ENCODE measurements at regions not wholly inside any gene's neighbourhood (a gene's known extent, or its start where the extent isn't known, plus 50 kb on each side); places are given as distances from the start of the nearest gene placed in this dataset.
"Not testable (repeated sequence)": the region's sequence is repeated elsewhere in the genome, so short reads cannot be mapped to it uniquely, and the experiment has no call there.

DNA sequence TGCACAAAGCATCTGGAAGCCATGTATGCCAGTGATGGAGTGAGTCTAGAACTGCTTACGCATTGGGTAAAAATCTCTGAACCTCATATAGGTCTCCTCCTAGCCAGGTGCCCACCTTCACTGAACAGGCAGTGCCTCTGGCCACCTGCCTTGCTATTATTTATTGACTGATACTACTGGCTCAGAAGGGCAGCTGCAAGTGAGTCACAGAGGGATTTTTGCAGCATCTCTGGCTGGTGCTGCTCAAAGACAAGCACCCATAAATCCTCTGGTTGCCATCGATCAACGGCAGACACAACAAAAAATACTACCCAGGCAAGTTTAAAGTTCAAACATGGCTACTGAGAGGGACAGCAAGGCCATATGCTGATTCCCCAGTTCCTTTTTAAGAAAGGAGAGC, 279.4 kb downstream of the UBE3D start:
- H3K27ac Mint-ChIP-seq, result no peak overlapping the region
- WGBS (ENCODE audit: insufficient coverage), result 90% methylated on average over 3 of the region's 3 CpGs

DNA sequence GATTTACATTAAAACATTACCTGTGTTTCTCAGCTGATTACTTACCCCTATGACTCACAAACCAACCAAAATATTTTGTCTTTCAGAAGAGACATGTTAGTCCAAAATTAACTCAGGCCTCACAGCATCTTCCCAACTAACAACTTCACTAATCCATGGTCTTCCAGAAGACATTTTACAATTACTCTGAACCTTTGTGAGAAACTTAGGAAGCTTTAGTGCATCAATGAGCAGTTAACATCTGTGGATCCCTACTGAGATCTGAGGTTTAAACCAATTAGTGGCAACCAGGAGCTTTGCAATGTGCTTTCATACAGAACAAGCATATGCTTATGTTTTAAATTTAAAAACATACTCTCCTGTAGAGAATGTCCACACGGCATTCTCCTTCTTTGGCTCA, 269.7 kb downstream of the UBE3D start:
- H3K36me3 ChIP-seq (ENCODE audit: control insufficient read depth in 2 of 2, extremely low read depth in 1 of 2, insufficient read depth in 1 of 2, low read length in 1 of 2), result no peaks in the 10 kb centered on the region
- DNase-seq, result no peak
- ChIA-PET CTCF (no interaction called here), POLR2A (no interaction called here)
- no CpG with 5 or more reads among the region's 1 CpG for WGBS (ENCODE audit: insufficient coverage)
- H3K4me1 ChIP-seq (ENCODE audit: control insufficient read depth in 1 of 2, extremely low read depth in 1 of 2, insufficient read depth in 2 of 2, low read length in 2 of 2), result no peaks in the 10 kb centered on the region
- no peak overlapping the region for H3K27ac Mint-ChIP-seq
- no peak for ATAC-seq (replicated peaks in 1 of 4)
- no peaks in the 10 kb centered on the region for H3K9me3 ChIP-seq
- H3K36me3 Mint-ChIP-seq, result no peaks in the 10 kb centered on the region
- H3K27me3 Mint-ChIP-seq, result no peaks in the 10 kb centered on the region
- no peaks in the 10 kb centered on the region for H3K27me3 ChIP-seq (replicated peaks in 1 of 2; ENCODE audit: control insufficient read depth in 2 of 2, extremely low read depth in 1 of 2, insufficient read depth in 2 of 2, low read length in 1 of 2)
- no peak overlapping the region for H3K27ac ChIP-seq (ENCODE audit: low read length)
- H3K9me3 Mint-ChIP-seq, result peaks cover 5 to 12% (median 9%) of the 10 kb centered on the region in 3 donors
- H3K4me3 ChIP-seq (ENCODE audit: control insufficient read depth in 1 of 2, extremely low read depth in 1 of 2, low read length in 1 of 2), result no peak overlapping the region
- no peak overlapping the region for H3K4me3 Mint-ChIP-seq
- no peaks in the 10 kb centered on the region for H3K4me1 Mint-ChIP-seq

More for the DNA sequence above, 279.4 kb downstream of the UBE3D start:
- no peaks in the 10 kb centered on the region for H3K36me3 ChIP-seq (ENCODE audit: control insufficient read depth in 2 of 2, extremely low read depth in 1 of 2, insufficient read depth in 1 of 2, low read length in 1 of 2)
- Mint-ChIP-seq H3K27me3 (peaks cover 0 to 19% of the 10 kb centered on the region in 2 donors), H3K9me3 (peaks cover 8 to 11% (median 9%) of the 10 kb centered on the region in 3 donors), H3K4me3 (no peak overlapping the region), H3K36me3 (no peaks in the 10 kb centered on the region), H3K4me1 (no peaks in the 10 kb centered on the region)
- CTCF ChIA-PET, result no interaction called here
- no peak for DNase-seq
- H3K27ac ChIP-seq (ENCODE audit: low read length), result no peak overlapping the region
- no peaks in the 10 kb centered on the region for H3K27me3 ChIP-seq (replicated peaks in 1 of 2; ENCODE audit: control insufficient read depth in 2 of 2, extremely low read depth in 1 of 2, insufficient read depth in 2 of 2, low read length in 1 of 2)
- POLR2A ChIA-PET, result interaction anchor here in 1 of 2 donors (0.8 kb wide), 1 partner anchor 1230 kb away, joined by 3 read pairs; no protein-coding TSS in a partner anchor
- no peak for ATAC-seq (replicated peaks in 1 of 4)
- no peaks in the 10 kb centered on the region for H3K4me1 ChIP-seq (ENCODE audit: control insufficient read depth in 1 of 2, extremely low read depth in 1 of 2, insufficient read depth in 2 of 2, low read length in 2 of 2)
- no peaks in the 10 kb centered on the region for H3K9me3 ChIP-seq
- no peak overlapping the region for H3K4me3 ChIP-seq (ENCODE audit: control insufficient read depth in 1 of 2, extremely low read depth in 1 of 2, low read length in 1 of 2)

DNA sequence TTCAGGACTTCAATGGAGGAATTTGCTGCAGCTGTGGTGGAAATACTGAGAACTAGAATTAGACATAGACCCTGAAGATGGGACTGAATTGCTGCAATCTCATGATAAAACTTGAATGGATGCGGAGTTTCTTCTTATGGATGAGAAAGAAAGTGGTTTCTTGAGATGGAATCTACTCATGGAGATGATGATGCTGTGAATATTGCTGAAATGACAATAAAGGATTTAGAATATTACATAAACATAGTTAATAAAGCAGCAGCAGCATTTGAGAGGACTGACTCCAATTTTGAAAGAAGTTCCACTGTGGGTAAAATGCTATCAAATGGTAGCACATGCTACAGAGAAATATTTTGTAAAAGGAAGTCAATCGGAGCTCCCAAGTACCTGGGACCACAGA, 264.6 kb downstream of the UBE3D start:
- Histone ChIP-seq H3K4me1 (ENCODE audit: control insufficient read depth in 1 of 2, extremely low read depth in 1 of 2, insufficient read depth in 2 of 2, low read length in 2 of 2) (no peaks in the 10 kb centered on the region), H3K9me3 (no peaks in the 10 kb centered on the region), H3K27ac (ENCODE audit: low read length) (no peak overlapping the region), H3K36me3 (ENCODE audit: control insufficient read depth in 2 of 2, extremely low read depth in 1 of 2, insufficient read depth in 1 of 2, low read length in 1 of 2) (no peaks in the 10 kb centered on the region), H3K27me3 (replicated peaks in 1 of 2; ENCODE audit: control insufficient read depth in 2 of 2, extremely low read depth in 1 of 2, insufficient read depth in 2 of 2, low read length in 1 of 2) (no peaks in the 10 kb centered on the region), H3K4me3 (ENCODE audit: control insufficient read depth in 1 of 2, extremely low read depth in 1 of 2, low read length in 1 of 2) (no peak overlapping the region)
- DNase-seq (no peak), ATAC-seq (replicated peaks in 1 of 4) (no peak)
- Mint-ChIP-seq H3K27ac (no peak overlapping the region), H3K36me3 (no peaks in the 10 kb centered on the region), H3K4me3 (no peak overlapping the region), H3K9me3 (peaks cover 4 to 15% (median 13%) of the 10 kb centered on the region in 3 donors), H3K27me3 (no peaks in the 10 kb centered on the region), H3K4me1 (no peaks in the 10 kb centered on the region)
- no CpG with 5 or more reads among the region's 2 CpGs for WGBS (ENCODE audit: insufficient coverage)
- POLR2A ChIA-PET, result no interaction called here
- CTCF ChIA-PET, result no interaction called here

GRCh38 chr6:82816243-82816642, 249.4 kb downstream of the UBE3D start:
- CTCF ChIA-PET, result not testable (repeated sequence)

GRCh38 chr6:82818727-82819126, 246.9 kb downstream of the UBE3D start:
- ChIA-PET POLR2A (no interaction called here), CTCF (no interaction called here)
- Histone ChIP-seq H3K27ac (ENCODE audit: low read length) (no peak overlapping the region), H3K36me3 (ENCODE audit: control insufficient read depth in 2 of 2, extremely low read depth in 1 of 2, insufficient read depth in 1 of 2, low read length in 1 of 2) (no peaks in the 10 kb centered on the region), H3K9me3 (no peaks in the 10 kb centered on the region), H3K27me3 (replicated peaks in 1 of 2; ENCODE audit: control insufficient read depth in 2 of 2, extremely low read depth in 1 of 2, insufficient read depth in 2 of 2, low read length in 1 of 2) (no peaks in the 10 kb centered on the region), H3K4me1 (ENCODE audit: control insufficient read depth in 1 of 2, extremely low read depth in 1 of 2, insufficient read depth in 2 of 2, low read length in 2 of 2) (no peaks in the 10 kb centered on the region), H3K4me3 (ENCODE audit: control insufficient read depth in 1 of 2, extremely low read depth in 1 of 2, low read length in 1 of 2) (no peak overlapping the region)
- Mint-ChIP-seq H3K9me3 (peaks cover 0 to 8% (median 5%) of the 10 kb centered on the region in 3 donors), H3K4me3 (no peak overlapping the region), H3K36me3 (no peaks in the 10 kb centered on the region), H3K27ac (no peak overlapping the region), H3K4me1 (no peaks in the 10 kb centered on the region), H3K27me3 (no peaks in the 10 kb centered on the region)
- DNase-seq (no peak), ATAC-seq (replicated peaks in 1 of 4) (no peak)
- WGBS (ENCODE audit: insufficient coverage), result 93% methylated on average over 2 of the region's 3 CpGs

More at GRCh38 chr6:82816243-82816642, 249.4 kb downstream of the UBE3D start:
- H3K36me3 ChIP-seq (ENCODE audit: control insufficient read depth in 2 of 2, extremely low read depth in 1 of 2, insufficient read depth in 1 of 2, low read length in 1 of 2); DNase-seq; H3K36me3 Mint-ChIP-seq; POLR2A ChIA-PET; H3K9me3 Mint-ChIP-seq; H3K27me3 Mint-ChIP-seq; H3K4me3 ChIP-seq (ENCODE audit: control insufficient read depth in 1 of 2, extremely low read depth in 1 of 2, low read length in 1 of 2); H3K4me3 Mint-ChIP-seq; ATAC-seq (replicated peaks in 1 of 4); H3K27ac ChIP-seq (ENCODE audit: low read length); H3K27ac Mint-ChIP-seq; H3K4me1 ChIP-seq (ENCODE audit: control insufficient read depth in 1 of 2, extremely low read depth in 1 of 2, insufficient read depth in 2 of 2, low read length in 2 of 2); H3K9me3 ChIP-seq; H3K27me3 ChIP-seq (replicated peaks in 1 of 2; ENCODE audit: control insufficient read depth in 2 of 2, extremely low read depth in 1 of 2, insufficient read depth in 2 of 2, low read length in 1 of 2); H3K4me1 Mint-ChIP-seq: not testable (repeated sequence)

DNA sequence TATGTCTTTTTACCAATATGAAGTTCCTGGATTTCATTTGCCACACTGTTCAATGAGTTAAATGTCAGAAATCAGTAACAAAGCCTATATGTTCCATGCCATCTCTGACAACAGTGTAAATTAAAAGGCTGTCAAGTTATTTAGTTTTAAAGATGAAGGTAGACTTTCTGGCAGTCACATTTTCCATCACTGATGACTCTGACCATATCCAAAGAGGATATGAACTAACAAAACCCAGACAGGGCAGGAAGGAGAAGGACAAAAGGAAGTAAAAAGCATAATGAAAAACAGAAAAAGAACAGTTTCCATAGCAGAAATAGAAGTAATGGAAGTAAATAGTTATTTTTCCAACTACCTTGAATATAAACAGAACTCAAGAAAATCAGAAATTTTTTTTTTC, 242.3 kb downstream of the UBE3D start:
- Mint-ChIP-seq H3K27ac (no peak overlapping the region), H3K9me3 (no peaks in the 10 kb centered on the region), H3K4me1 (no peaks in the 10 kb centered on the region), H3K36me3 (no peaks in the 10 kb centered on the region), H3K27me3 (peaks cover 0 to 3% of the 10 kb centered on the region in 2 donors), H3K4me3 (no peak overlapping the region)
- CTCF ChIA-PET, result no interaction called here
- Histone ChIP-seq H3K36me3 (ENCODE audit: control insufficient read depth in 2 of 2, extremely low read depth in 1 of 2, insufficient read depth in 1 of 2, low read length in 1 of 2) (no peaks in the 10 kb centered on the region), H3K27me3 (replicated peaks in 1 of 2; ENCODE audit: control insufficient read depth in 2 of 2, extremely low read depth in 1 of 2, insufficient read depth in 2 of 2, low read length in 1 of 2) (no peaks in the 10 kb centered on the region), H3K4me1 (ENCODE audit: control insufficient read depth in 1 of 2, extremely low read depth in 1 of 2, insufficient read depth in 2 of 2, low read length in 2 of 2) (no peaks in the 10 kb centered on the region), H3K9me3 (no peaks in the 10 kb centered on the region), H3K27ac (ENCODE audit: low read length) (no peak overlapping the region), H3K4me3 (ENCODE audit: control insufficient read depth in 1 of 2, extremely low read depth in 1 of 2, low read length in 1 of 2) (no peak overlapping the region)
- POLR2A ChIA-PET, result no interaction called here
- ATAC-seq (replicated peaks in 1 of 4), result no peak
- no peak for DNase-seq

DNA sequence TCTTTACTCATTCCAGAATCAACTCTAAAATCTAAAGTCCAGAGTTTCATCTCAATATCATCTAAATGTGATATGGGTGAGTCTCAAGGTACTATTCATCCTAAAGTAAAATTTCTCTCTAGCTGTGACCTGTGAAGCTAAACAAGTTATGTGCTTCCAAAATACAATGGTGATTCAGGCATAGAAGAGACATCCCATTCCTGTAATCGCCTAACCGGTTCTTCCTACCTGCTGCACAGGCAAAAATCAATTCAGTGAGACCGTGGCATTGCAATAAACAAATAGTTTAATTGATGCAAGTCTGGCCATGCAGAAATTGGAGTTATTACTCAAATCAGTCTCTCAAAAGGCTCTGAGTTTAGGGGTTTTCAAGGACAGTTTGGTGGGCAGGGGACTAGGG, 232.8 kb downstream of the UBE3D start:
- WGBS (ENCODE audit: insufficient coverage), result 94% methylated on average over 3 of the region's 3 CpGs
- no peak overlapping the region for H3K27ac Mint-ChIP-seq

More for the DNA sequence above, 232.8 kb downstream of the UBE3D start:
- CTCF ChIA-PET, result no interaction called here
- no peaks in the 10 kb centered on the region for H3K27me3 ChIP-seq (replicated peaks in 1 of 2; ENCODE audit: control insufficient read depth in 2 of 2, extremely low read depth in 1 of 2, insufficient read depth in 2 of 2, low read length in 1 of 2)
- Mint-ChIP-seq H3K9me3 (peaks cover 0 to 5% (median 0%) of the 10 kb centered on the region in 3 donors), H3K4me3 (no peak overlapping the region), H3K27me3 (peaks cover 3 to 6% of the 10 kb centered on the region in 2 donors), H3K36me3 (no peaks in the 10 kb centered on the region), H3K4me1 (no peaks in the 10 kb centered on the region)
- H3K27ac ChIP-seq (ENCODE audit: low read length), result no peak overlapping the region
- POLR2A ChIA-PET, result no interaction called here
- no peaks in the 10 kb centered on the region for H3K9me3 ChIP-seq
- no peaks in the 10 kb centered on the region for H3K4me1 ChIP-seq (ENCODE audit: control insufficient read depth in 1 of 2, extremely low read depth in 1 of 2, insufficient read depth in 2 of 2, low read length in 2 of 2)
- H3K36me3 ChIP-seq (ENCODE audit: control insufficient read depth in 2 of 2, extremely low read depth in 1 of 2, insufficient read depth in 1 of 2, low read length in 1 of 2), result no peaks in the 10 kb centered on the region
- no peak overlapping the region for H3K4me3 ChIP-seq (ENCODE audit: control insufficient read depth in 1 of 2, extremely low read depth in 1 of 2, low read length in 1 of 2)
- ATAC-seq (replicated peaks in 1 of 4) (no peak), DNase-seq (no peak)

Data from T-cell (primary cell).